ENCODE measurements at regions not wholly inside any gene's neighbourhood (a gene's known extent, or its start where the extent isn't known, plus 50 kb on each side); places are given as distances from the start of the nearest gene placed in this dataset.

DNA sequence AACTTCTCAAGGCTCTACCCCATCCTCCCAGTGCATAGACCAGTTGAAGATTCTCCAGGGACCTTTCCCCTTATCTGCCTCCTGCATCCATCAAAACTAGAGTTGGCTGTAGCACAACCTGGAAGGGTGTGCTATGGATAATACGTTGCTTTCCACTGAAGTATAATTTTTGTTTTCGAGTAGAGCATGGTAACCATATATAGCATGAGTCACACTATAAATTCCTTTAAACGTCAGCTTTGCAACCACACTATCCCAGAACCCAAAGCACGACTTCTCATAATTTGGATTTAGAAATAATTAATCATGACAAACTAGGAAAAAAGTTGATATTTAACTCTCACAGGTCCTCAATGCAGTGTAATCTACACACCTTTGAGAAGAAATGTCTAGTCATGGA is 138.3 kb upstream of the NBEA start:
- DNase-seq = no peak
- Histone ChIP-seq H3K27me3 (no peaks in the 10 kb centered on the region), H3K4me3 (no peak overlapping the region), H3K27ac (no peak overlapping the region), H3K4me1 (replicated peaks in 1 of 2) (no peaks in the 10 kb centered on the region), H3K9me3 (replicated peaks in 1 of 3) (no peaks in the 10 kb centered on the region), H3K36me3 (replicated peaks in 1 of 2) (no peaks in the 10 kb centered on the region)
- TF ChIP-seq, protein P1, sequence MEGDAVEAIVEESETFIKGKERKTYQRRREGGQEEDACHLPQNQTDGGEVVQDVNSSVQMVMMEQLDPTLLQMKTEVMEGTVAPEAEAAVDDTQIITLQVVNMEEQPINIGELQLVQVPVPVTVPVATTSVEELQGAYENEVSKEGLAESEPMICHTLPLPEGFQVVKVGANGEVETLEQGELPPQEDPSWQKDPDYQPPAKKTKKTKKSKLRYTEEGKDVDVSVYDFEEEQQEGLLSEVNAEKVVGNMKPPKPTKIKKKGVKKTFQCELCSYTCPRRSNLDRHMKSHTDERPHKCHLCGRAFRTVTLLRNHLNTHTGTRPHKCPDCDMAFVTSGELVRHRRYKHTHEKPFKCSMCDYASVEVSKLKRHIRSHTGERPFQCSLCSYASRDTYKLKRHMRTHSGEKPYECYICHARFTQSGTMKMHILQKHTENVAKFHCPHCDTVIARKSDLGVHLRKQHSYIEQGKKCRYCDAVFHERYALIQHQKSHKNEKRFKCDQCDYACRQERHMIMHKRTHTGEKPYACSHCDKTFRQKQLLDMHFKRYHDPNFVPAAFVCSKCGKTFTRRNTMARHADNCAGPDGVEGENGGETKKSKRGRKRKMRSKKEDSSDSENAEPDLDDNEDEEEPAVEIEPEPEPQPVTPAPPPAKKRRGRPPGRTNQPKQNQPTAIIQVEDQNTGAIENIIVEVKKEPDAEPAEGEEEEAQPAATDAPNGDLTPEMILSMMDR (IDR thresholded peaks at IDR 0.05) = no peak
- intact Hi-C loops (cut with DNase I) = no loop called here
- WGBS, 4 donors = 67 to 81% (median 78%) methylated on average over 4 of the region's 4 CpGs

DNA sequence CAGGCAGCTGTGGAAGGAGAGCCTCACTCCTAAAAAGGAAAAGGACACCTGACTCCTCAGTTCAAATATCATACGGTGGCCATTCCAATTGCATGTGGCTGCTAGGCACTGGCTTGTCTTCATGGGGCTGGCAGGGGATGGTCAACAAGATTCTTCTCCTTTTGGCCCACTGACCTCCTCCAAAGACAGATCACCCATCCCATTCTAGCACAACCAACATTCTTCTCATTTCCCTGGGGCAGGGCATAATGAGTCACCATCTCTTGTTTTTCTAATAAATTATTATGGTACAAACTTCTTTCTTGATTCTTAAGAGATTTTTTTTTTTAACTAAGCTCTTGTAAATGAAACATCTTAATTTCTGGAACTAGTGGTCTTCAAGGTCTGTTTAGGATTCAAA is 136.7 kb upstream of the NBEA start:
- H3K27ac ChIP-seq = no peak overlapping the region
- H3K9me3 ChIP-seq (replicated peaks in 1 of 3) = no peaks in the 10 kb centered on the region
- intact Hi-C loops (cut with DNase I) = no loop called here
- WGBS, 4 donors = 87 to 100% (median 97%) methylated on average over 1 of the region's 1 CpG
- H3K4me3 ChIP-seq = no peak overlapping the region
- no peaks in the 10 kb centered on the region for H3K4me1 ChIP-seq (replicated peaks in 1 of 2)
- TF ChIP-seq, protein P1 (IDR thresholded peaks at IDR 0.05) = no peak
- TF ChIP-seq POLR2A (IDR thresholded peaks at IDR 0.05) = no peak
- DNase-seq = no peak
- H3K36me3 ChIP-seq (replicated peaks in 1 of 2) = no peaks in the 10 kb centered on the region
- H3K27me3 ChIP-seq = no peaks in the 10 kb centered on the region

DNA sequence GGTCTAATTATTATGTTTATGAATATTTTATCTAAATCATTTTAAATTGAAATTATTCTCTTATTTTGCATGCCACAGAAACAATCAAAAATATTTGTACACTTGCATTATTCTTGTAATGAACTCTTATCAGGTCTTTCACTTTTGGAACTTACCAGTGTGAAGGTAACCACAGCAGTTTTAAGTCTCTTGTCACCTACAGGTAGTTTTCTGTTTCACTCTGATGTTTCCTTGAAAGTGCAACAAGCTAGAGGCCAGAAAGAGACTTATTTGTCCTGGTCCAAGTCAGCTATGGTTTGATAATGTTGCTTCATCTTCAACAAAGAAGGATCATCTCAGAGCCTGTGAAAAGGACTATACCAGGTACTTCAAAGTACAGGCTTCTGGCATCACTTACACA is 133.4 kb upstream of the NBEA start:
- intact Hi-C loops (cut with DNase I) = no loop called here
- TF ChIP-seq, protein P1 (IDR thresholded peaks at IDR 0.05) = no peak
- no peak for TF ChIP-seq POLR2A (IDR thresholded peaks at IDR 0.05)

GRCh38 chr13:34810996-34811395 is 131.1 kb upstream of the NBEA start:
- Histone ChIP-seq H3K4me1 (replicated peaks in 1 of 2) (no peaks in the 10 kb centered on the region), H3K27me3 (no peaks in the 10 kb centered on the region), H3K4me3 (no peak overlapping the region), H3K36me3 (replicated peaks in 1 of 2) (no peaks in the 10 kb centered on the region), H3K9me3 (replicated peaks in 1 of 3) (no peaks in the 10 kb centered on the region), H3K27ac (no peak overlapping the region)
- WGBS, 4 donors = 56 to 75% (median 63%) methylated on average over 3 of the region's 3 CpGs
- TF ChIP-seq POLR2A (IDR thresholded peaks at IDR 0.05) = no peak
- TF ChIP-seq, protein P1 (IDR thresholded peaks at IDR 0.05) = no peak
- intact Hi-C loops (cut with DNase I) = no loop called here
- no peak for DNase-seq

More for the DNA sequence above, 133.4 kb upstream of the NBEA start:
- no peaks in the 10 kb centered on the region for H3K9me3 ChIP-seq (replicated peaks in 1 of 3)
- no peak overlapping the region for H3K4me3 ChIP-seq
- no peak for DNase-seq
- H3K4me1 ChIP-seq (replicated peaks in 1 of 2) = no peaks in the 10 kb centered on the region
- no peaks in the 10 kb centered on the region for H3K27me3 ChIP-seq
- H3K36me3 ChIP-seq (replicated peaks in 1 of 2) = no peaks in the 10 kb centered on the region
- H3K27ac ChIP-seq = no peak overlapping the region
